GM19025 (cell line): ENCODE measurements at regions not wholly inside any gene's neighbourhood (a gene's known extent, or its start where the extent isn't known, plus 50 kb on each side); places are given as distances from the start of the nearest gene placed in this dataset.

ENCODE experiments used
- ATAC-seq: cut with Tn5 transposase; IDR thresholded peaks from one replicate; pipeline ENCODE4 v1.9.1; 2021; ENCODE audit warnings: mild to moderate bottlenecking, low read depth, moderate library complexity; ENCODE audit not compliant: unreplicated experiment

GRCh38 chr1:39085174-39085573 is 59.0 kb downstream of the NDUFS5 start:
- no peak for ATAC-seq

- no peak for ATAC-seq
Measured at GRCh38 chr1:39086386-39086785, 60.2 kb downstream of the NDUFS5 start.

GRCh38 chr1:39086865-39087409 is 60.8 kb downstream of the NDUFS5 start:
- ATAC-seq: no peak

DNA sequence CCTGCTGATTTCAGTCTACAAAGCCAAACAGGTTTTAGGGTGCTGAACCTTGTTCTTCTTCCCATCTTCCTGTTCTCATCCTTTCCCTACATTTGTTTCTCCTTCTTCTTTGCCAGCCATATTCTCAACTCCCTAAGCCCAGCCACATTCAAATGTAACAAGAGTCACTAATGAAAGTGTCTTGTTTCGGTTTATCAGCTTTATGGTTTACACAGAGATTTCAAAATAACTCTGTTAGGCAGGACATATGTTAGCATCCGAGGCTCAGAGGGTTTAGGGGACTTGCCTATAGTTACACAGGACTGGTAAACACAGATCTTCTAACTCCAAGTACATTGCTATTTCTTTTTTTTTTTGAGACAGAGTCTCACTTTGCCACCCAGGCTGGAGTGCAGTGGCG is 61.3 kb downstream of the NDUFS5 start:
- no peak for ATAC-seq

GRCh38 chr1:39088658-39089057 is 62.5 kb downstream of the NDUFS5 start:
- no peak for ATAC-seq

GRCh38 chr1:39089931-39090521 is 63.9 kb downstream of the NDUFS5 start:
- ATAC-seq: no peak

GRCh38 chr1:39090757-39091380 is 64.7 kb downstream of the NDUFS5 start:
- no peak for ATAC-seq

DNA sequence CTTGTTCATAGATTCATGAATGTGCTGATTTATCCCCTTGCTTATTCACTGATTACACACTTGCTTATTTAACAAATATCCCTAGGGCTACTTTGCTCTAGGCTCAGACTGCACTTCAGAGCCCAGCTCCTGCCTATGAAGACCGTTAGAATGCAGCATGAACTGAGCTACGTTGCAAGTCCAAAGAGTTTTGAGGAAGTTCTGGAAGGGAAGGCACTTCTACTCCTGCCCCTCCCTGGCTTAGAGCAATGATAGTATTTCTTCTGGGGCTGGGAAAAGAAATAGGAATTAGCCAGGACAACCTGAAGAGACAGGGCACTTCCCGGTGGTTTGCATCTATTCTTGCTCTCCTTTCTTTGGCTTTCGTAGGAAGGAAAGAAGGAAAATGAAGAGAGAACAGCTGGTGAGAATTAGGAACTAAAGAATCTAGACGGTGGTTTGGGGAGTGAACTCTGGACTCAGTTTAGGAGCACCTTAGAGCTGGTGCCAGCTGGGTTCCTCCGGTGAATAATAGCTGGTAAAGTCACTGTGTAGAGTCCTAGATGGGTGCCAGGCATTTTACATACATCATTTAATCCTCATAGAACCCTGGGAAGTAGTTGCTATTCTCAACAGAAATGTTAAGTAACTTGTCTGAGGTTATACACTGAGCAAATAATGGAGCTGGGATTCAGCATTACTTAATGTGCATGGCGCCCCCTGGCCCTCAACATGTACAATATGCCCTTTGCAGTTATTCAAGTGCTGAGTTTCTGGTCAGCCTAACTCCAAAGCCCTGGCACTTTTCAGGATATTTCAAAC is 65.9 kb downstream of the NDUFS5 start:
- ATAC-seq: no peak

- no peak for ATAC-seq
Measured at GRCh38 chr1:39094685-39095084, 68.5 kb downstream of the NDUFS5 start.

DNA sequence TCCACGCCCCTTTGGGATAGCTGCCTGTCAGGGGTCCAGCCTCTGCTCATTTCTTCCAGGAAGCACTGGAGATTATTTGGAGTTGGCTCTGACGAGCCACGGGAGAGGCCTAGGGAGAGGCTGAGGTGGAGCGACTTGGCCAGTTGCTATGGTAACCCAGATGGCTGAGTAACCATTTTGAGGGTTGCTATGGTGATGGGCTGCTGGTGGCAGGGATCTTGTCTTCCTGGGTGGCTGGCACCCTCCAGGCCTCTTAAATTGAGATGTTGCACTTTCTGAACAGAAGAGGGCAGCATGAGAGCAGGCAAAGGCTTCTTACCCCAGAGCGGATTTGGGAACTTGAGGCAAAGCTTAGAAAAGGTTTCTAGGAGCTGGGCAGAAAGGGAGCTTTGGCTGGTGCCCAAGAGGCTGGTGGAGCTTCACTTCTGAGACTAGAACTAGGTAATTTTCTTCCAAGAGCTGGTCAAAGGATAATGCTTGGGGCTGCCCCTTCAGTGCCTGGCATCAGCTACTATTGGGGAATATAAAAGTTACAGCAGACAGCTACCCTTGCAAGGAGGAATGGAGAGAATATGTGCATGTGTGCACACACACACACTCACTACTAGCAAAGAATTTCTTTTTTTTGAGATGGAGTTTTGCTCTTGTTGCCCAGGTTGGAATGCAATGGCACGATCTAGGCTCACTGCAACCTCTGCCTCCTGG is 72.5 kb downstream of the NDUFS5 start:
- no peak for ATAC-seq

- no peak for ATAC-seq
Measured at GRCh38 chr1:39102537-39103327, 76.6 kb downstream of the NDUFS5 start.

GRCh38 chr1:39103328-39104157 is 77.4 kb downstream of the NDUFS5 start:
- no peak for ATAC-seq

- ATAC-seq: no peak
Measured at GRCh38 chr1:39104158-39105060, 78.3 kb downstream of the NDUFS5 start.

DNA sequence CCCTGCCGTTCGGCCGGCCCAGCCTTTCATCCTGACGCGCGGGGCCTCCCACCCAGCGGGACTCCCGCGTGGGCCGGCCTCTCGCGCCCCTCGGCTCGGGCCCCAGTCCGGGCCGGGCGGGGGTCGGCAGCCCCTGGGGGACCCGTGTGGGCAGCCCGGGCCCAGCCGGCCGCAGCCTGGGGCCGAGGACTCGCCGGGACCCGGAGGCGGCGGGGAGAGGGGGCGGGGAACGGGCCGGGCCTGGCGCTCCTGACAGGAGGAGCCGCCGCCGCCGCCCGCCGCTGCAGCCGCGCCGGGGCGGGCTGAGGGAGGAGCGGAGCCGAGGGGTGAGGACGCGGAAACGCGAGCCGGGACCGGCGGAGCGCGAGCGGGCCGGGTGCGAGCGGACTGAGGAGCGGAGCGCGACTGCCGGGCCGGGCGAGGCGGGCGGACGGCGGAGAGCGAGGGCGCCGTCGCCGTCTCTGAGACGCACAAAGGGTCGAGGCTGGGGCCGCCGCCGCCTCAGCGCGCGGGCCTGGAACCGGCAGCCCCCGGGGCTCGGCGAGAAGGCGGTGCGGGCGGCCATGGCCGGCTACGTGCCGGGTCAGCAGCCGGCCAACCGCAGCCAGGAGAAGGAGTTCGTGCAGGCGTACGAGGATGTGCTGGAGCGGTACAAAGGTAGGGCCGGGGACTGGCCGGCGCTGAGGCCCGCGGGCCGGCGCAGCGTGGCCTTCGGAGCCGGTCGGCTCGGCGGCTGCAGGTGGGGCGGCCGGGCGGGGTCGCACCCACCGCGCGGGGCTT is 79.1 kb downstream of the NDUFS5 start:
- peak; percentile 51 for ATAC-seq

GRCh38 chr1:39105841-39106765 is 80.0 kb downstream of the NDUFS5 start:
- peak; percentile 25 for ATAC-seq

DNA sequence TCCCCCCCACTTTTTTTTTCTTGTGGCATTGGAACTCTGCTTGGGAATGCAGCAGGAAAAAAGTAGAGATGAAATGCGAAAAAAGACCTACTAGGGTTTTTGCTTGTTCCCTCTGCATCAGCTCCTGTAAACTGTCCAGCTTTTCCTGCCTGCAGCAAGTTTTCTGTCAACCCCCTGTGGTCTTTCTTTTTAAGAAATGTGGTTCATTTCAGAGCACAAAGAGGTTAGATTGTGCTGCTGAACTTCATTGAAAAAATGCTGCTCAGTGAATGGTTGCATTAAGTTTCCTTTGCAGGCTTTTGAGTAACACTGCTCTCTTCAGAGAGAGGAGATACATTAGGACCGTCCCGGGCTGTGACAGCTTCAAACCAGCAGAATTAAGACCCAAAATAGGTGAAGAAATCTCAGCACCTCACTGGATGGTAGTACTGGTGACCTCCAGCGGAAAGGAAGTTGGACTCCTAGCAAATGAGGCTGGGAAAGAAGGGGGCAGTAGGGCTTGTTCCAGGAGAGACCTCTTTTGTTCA is 80.7 kb downstream of the NDUFS5 start:
- no peak for ATAC-seq
